Upper lobe of right lung (tissue), 1 donor: ENCODE measurements at regions not wholly inside any gene's neighbourhood (a gene's known extent, or its start where the extent isn't known, plus 50 kb on each side); places are given as distances from the start of the nearest gene placed in this dataset.
"Not testable (repeated sequence)": the region's sequence is repeated elsewhere in the genome, so short reads cannot be mapped to it uniquely, and the experiment has no call there.

ENCODE experiments used
- ATAC-seq: fragments of 200-7000 bp; cut with Tn5 transposase; one replicate; pipeline ENCODE4 v1.9.1; 2020; ENCODE audit warnings: mild to moderate bottlenecking, moderate library complexity
- DNase-seq: peaks from one replicate; pipeline ENCODE4 v3.0.0-alpha.2; 2020
- H3K27ac ChIP-seq: fragments of 200-600 bp; one replicate; pipeline ENCODE4 v1.8.0; 2022
- H3K27me3 ChIP-seq: fragments of 200-600 bp; one replicate; pipeline ENCODE4 v1.8.0; 2022; ENCODE audit warnings: mild to moderate bottlenecking
- H3K36me3 ChIP-seq: fragments of 200-600 bp; one replicate; pipeline ENCODE4 v1.8.0; 2022
- H3K4me1 ChIP-seq: fragments of 200-600 bp; one replicate; pipeline ENCODE4 v1.8.0; 2022
- H3K4me3 ChIP-seq: fragments of 200-600 bp; one replicate; pipeline ENCODE4 v1.8.0; 2022; ENCODE audit warnings: mild to moderate bottlenecking
- H3K9me3 ChIP-seq: fragments of 200-600 bp; one replicate; pipeline ENCODE4 v1.8.0; 2022
- CTCF ChIP-seq: fragments of 200-600 bp; IDR thresholded peaks from one replicate; pipeline ENCODE4 v1.8.0; 2022; ENCODE audit warnings: antibody characterized with exemption
- intact Hi-C: fragments of 100-400 bp; cut with DNase I; formaldehyde crosslinking; loops from one replicate; pipeline ENCODE4 v1.11.0; 2022
- donor health status: DM: no; HTN: yes; CAD: no; lungs with severe emphysema.

DNA sequence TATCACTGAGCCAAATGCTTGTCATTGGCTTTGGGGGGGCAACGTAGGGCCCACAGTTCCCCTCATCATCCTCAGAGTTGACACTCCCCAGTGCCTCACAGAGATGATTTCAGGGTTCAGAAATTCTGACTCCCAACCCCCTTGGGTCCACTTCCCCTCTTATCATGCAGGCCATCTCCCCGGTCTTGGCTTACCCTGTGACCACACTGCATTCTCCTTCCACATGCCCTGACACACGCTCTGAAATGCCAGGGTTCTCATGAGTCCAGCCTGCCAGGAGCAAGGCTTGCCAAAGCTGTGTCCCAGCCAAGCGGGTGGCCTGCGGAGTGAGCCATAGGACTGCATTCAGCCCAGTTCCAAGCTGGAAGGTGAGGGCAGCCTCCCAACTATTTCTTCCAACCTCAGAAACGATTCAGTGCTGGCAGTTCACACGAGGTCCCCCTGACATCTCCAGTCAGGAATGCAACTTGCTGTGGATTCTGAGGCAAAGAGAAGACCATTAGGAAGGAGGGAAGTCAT, 101.2 kb downstream of the SMIM20 start:
- H3K36me3 ChIP-seq: no peaks in the 10 kb centered on the region
- no peaks in the 10 kb centered on the region for H3K27me3 ChIP-seq
- intact Hi-C loops: no loop called here
- H3K4me1 ChIP-seq: peaks cover 13% of the 10 kb centered on the region
- no peak for TF ChIP-seq CTCF
- H3K27ac ChIP-seq: no peak overlapping the region
- no peak for ATAC-seq
- no peak for DNase-seq
- H3K4me3 ChIP-seq: no peak overlapping the region
- no peaks in the 10 kb centered on the region for H3K9me3 ChIP-seq

DNA sequence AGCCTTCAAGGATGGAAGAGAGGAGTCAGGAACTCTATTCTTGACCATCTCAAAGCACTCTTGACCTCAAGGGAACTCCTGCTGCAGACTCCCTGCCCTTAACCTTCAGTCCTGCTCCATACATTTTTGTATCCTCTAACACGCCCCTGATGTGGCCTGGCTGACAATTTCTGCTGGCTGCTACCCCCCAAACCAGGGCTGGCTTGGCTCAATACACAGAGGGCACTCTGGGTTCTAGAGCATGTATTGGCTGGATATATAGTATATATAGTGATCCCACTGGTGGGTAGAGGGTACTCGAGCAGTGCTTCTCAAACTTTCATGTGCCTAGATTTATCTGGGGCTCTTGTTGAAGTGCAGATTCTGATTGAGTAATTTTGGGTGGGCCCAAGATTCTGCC, 101.9 kb downstream of the SMIM20 start:
- no peak for ATAC-seq
- H3K27ac ChIP-seq: no peak overlapping the region
- H3K36me3 ChIP-seq: no peaks in the 10 kb centered on the region
- no peaks in the 10 kb centered on the region for H3K27me3 ChIP-seq
- H3K9me3 ChIP-seq: no peaks in the 10 kb centered on the region
- no peak for DNase-seq
- peaks cover 17% of the 10 kb centered on the region for H3K4me1 ChIP-seq
- intact Hi-C loops: no loop called here
- no peak overlapping the region for H3K4me3 ChIP-seq
- no peak for TF ChIP-seq CTCF

DNA sequence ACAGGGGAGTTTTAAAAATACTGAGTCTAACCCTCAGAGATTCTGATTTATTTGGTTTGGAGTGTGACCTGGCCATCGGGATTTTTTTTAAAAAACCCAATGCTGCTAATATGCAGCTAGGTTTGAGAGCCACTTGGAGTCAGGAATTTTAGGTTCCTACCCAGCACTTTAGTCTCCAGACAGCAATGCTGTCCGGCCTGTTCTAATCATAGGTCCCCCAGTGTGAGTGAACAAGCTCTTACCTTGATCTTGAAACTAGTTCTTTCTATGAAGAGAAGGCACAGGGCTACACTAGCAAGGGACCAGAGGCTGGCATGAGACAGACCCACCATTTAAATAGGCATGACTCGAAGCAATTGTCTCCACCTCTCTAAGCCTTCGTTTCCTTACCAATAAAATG, 103.5 kb downstream of the SMIM20 start:
- intact Hi-C loops: no loop called here
- Histone ChIP-seq H3K9me3 (no peaks in the 10 kb centered on the region), H3K27ac (peak overlapping the region; percentile 36), H3K4me1 (peaks cover 20% of the 10 kb centered on the region), H3K4me3 (no peak overlapping the region), H3K36me3 (no peaks in the 10 kb centered on the region), H3K27me3 (no peaks in the 10 kb centered on the region)
- TF ChIP-seq CTCF: no peak
- no peak for DNase-seq
- ATAC-seq: peak; percentile 35

- H3K27me3 ChIP-seq, ATAC-seq, DNase-seq, H3K36me3 ChIP-seq, H3K4me3 ChIP-seq, intact Hi-C loops, H3K9me3 ChIP-seq: not testable (repeated sequence)
- Histone ChIP-seq H3K27ac (peak overlapping the region; percentile 36), H3K4me1 (peaks cover 26% of the 10 kb centered on the region)
These were observed 104.1 kb downstream of the SMIM20 start for GRCh38 chr4:26017961-26018700.

- Histone ChIP-seq H3K4me3 (peak overlapping the region; percentile 8), H3K36me3 (no peaks in the 10 kb centered on the region), H3K27ac (peak overlapping the region; percentile 80), H3K27me3 (no peaks in the 10 kb centered on the region), H3K4me1 (peaks cover 24% of the 10 kb centered on the region), H3K9me3 (no peaks in the 10 kb centered on the region)
- TF ChIP-seq CTCF: peak; percentile 12
- DNase-seq (no peak), ATAC-seq (peak; percentile 71)
- intact Hi-C loops: no loop called here
These were observed 106.2 kb downstream of the SMIM20 start for GRCh38 chr4:26020083-26020668.

DNA sequence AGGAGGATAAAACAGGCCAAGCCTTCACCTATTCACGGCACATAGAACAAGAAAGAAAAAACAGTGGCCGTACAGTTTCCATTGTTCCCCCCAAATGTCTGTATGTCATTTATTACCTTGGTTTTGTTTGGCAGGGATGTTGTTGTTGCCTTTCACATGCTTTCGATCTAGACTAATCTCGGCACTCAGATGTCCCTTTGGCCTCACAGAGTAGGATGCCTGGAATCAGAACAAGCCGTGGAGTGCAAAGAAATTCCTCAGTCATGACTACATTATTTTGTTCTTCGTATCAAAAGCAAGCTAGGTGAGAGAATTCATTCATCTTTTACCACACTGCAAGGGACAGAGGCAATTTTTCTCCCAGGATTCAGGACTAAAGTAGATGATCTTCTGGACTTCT, 106.9 kb downstream of the SMIM20 start:
- Histone ChIP-seq H3K4me3 (no peak overlapping the region), H3K27me3 (no peaks in the 10 kb centered on the region), H3K27ac (peak overlapping the region; percentile 80), H3K4me1 (peaks cover 17% of the 10 kb centered on the region), H3K36me3 (no peaks in the 10 kb centered on the region), H3K9me3 (no peaks in the 10 kb centered on the region)
- ATAC-seq (peak; percentile 60), DNase-seq (no peak)
- intact Hi-C loops: no loop called here
- TF ChIP-seq CTCF: no peak
